COLO829 (cell line): ENCODE measurements at regions not wholly inside any gene's neighbourhood (a gene's known extent, or its start where the extent isn't known, plus 50 kb on each side); places are given as distances from the start of the nearest gene placed in this dataset.
"Not testable (repeated sequence)": the region's sequence is repeated elsewhere in the genome, so short reads cannot be mapped to it uniquely, and the experiment has no call there.

Source experiments
- DNase-seq: peaks from one replicate; pipeline ENCODE4 v3.0.0; 2012; ENCODE audit warnings: low spot score

DNA sequence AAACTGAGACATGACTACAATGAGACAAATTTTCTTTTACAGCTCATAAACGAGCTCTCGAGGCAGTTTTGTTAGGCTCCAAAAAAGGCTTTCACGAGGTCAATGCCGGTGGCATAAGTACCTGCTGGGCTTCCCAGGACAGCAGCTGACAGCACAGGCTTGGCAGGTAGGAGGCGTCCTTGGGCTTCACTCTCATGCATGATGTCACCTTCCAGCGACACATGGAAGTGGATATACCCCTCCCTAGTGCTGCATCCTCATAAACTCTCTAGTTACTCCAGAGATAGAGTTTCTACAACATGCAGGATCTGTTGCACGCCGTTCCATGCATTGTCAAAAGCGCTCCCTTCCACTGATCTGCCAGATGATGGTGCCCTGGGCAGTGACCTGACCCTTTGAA lies 112.5 kb upstream of the PAXBP1 start:
- DNase-seq, result no peak

DNA sequence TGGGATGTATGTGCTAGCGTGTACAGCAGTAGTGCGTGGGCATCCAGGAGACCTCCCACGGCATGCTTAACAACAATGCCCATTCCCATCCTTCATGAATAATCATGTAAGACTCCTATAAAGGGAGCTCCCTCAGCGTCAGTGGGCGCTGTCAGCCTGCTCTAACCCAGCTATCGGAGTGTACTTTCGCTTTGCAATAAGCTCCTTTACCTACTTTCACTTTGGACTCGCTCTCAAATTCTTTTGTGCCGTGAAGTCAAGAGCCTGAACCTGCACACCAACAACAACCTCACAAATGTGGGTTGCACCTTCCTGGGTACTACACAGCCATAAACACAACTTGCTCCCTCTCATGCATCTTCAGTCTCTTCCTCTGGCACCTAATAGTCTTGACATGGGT lies 114.8 kb upstream of the PAXBP1 start:
- peak; percentile 19 for DNase-seq

DNA sequence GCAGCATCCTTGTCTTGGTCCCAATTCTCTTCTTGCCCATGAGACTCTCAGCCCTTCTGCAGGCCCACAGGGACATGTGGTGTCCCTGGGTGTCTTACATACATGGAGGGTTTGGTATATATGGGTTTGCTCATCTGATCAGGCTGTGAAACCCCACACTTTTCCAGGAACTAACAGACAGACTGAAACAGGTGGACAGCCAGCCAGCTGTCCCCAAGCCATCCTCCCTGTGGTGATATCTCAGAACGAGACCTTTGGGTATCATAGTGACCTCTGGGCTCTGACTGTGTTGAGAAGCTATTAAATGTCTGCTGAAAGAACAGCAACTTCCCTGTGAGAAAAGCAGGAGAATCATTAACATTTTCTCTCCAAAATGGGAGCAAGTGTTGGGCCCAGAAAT lies 115.5 kb upstream of the PAXBP1 start:
- DNase-seq, result no peak

DNA sequence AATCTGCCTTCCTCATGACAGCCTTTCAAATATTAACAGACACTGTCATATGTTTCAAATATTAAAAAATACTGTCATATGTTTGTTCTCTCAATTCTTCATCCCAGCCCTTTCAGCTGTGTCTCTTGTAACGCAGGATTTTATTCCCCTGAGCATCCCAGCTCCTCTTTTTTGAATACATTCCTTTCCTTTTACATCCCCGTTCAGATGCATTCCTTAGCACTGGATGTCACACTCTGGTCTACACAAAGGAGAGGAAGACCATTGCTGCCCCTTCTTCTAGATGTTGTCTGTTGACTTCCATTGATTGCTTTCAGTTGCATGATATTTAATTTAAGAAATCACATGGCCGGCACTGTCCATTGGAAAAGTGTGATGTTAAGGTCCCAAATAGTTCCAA lies 117.4 kb upstream of the PAXBP1 start:
- no peak for DNase-seq

DNA sequence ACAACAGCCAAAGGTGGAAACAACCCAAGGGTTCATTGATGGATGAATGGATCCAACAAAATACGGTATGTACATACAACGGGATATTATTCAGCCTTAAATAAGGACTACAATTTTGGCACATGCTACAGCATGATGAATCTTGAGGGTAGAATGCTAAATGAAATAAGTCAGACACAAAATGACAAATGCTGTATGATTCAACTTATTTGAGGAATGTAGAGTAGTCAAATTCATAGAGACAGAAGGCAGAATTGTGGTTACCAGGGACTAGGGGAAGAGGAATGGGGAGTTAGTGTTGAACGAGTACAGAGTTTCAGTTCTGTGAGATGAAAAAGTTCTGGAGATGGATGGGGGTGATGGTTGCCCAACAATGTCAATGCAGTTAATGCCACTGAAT lies 118.0 kb upstream of the PAXBP1 start:
- no peak for DNase-seq

DNA sequence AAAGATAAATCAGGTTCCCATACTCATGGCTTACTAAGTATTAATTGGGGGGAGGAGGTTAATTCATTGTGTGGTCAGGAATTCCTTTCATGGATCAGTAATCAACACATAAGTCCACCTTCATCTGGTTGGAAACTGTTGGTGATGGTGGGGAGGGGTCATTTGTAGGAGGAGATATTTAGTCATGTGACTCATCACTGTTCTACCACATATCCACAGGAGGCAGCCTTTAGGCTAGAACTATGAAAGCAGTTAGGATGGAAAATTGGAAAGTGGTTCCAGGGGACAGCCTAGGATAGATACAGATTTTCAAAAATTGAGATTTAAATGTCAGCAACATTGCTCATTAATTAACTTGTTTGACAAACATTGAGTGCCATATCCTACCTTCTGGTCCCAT lies 122.8 kb upstream of the PAXBP1 start:
- DNase-seq, result no peak

DNA sequence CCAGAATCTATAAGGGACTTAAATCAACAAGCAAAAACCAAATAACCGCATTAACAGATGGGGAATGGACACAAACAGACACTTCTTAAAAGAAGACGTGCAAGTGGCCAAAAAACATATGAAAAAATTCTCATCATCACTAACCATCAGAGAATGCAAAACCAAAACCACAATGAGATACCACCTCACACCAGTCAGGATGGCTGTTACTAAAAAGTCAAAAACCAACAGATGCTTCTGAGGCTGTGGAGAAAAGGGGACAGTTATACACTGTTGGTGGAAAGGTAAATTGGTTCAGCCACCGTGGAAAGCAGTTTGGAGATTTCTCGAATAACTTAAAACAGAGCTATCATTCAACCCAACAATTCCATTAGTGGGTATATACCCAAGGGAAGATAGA lies 124.9 kb upstream of the OLIG2 start:
- no peak for DNase-seq

DNA sequence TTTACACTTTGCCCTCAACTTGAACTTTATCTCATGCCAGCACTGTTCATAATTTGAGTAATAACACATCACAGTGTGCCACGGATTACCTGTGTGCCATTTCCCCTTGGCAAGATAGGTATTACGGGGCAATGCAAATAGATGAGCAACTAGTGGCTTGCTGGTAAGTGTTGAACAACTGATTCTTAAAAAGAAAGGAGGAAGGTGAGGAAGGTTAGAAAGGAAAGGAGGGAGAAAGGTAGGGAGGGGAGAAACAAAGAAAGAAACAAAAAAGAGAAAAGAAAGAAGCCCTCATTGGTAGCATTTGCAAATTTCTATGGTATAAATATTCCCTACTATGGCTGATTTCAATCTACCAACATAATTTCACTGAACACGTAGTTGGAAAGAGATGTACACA lies 118.2 kb upstream of the OLIG2 start:
- DNase-seq, result no peak

DNA sequence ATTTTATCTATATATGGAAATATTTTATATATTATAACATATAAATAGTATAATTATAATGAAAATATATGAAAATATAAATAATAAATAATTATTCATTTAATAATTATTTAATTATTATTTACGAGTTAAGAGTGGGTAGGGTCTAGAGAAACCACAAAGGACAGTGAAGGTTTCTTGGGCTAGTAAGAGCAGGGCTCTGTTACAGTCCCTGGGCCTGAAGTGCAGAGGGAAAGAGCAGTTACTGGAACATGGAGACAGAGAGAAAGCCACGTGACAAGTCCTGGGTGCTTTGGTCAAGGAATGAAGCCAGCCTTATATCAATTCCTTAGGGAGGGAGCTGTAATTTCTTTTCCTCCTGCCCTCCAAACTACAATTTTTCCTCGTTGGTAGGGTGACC lies 117.2 kb upstream of the OLIG2 start:
- DNase-seq, result no peak

DNA sequence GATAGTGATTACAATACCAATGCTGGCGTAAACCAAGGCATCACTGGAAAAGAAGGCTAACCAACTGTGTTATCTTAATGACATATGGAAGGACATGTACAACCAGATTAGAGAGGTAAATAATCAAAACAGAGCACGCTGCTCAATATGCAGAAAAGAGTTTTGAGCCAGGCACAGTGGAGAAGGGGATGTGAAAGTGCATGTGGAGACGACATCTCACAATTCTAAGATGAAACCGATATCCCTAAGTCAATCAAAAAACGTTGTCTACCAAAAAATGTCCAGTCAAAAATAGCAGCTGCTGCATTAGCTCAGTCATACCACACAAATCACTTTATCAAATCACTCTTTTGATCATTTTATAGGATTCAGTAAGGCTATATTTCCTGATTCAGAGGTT lies 116.3 kb upstream of the OLIG2 start:
- no peak for DNase-seq

DNA sequence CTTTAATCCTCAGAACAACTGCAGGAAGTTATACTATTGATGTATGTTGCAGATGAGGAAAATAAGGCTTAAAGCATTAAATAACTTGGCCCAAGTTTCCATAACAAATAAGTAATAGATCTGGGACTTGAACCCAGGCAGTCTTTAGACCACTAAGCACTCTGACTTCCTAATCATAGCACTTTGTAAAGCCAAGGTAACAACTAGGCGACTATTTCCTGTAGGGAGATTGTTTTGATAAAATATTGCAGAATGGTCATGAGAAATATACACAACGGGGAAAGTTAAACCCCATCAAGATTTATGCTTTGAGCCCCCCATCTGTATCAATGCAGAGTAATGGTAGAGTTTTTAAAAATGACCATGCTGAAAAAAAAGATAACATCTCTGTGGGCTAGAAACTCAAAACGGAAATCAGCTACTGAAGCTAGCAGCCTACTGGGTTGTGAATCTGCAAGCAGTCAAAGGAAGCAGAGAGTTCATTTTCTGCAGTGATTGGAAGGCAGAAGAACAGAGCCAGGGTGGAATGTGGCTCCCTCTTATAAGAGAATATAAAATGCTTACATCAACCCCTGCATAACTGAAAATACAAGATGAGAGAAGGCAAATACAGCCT lies 111.2 kb upstream of the OLIG2 start:
- DNase-seq, result no peak

DNA sequence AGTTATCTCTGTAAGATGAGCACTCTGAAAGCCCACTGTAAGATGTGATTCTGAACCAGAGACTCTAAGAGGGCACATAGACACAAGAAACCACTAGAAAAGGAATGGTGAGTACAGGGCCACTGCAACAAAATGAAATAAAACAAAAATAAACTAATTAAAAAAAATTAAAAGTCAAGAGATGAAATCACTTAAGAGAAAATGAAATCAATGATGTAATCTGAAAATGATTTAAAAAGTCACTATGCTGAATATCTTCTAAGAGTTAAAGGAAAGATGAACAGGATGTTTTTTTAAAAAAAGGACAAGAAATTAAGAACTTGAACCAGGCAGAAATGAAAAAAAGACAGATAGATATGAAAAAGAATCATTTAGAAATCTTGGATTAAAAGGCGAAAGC lies 110.6 kb upstream of the OLIG2 start:
- DNase-seq, result no peak

DNA sequence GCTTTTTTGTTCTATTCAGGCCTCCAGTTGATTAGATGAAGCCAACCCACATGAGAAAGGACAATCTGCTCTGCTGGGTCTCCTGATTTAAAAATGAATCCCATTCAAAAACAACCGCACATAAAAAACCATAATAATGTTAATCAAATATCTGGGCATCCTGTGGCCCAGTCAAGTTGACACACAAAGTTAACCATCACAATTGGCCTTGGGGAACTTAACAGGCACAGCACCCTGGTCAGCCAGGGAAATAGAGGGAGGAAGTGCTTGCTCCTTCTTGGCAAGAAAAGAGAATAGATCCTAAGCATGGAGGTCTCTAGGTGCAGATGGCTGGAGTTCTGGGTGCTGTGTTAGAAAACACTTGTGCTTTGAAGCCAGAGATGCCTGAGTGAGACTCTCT lies 109.6 kb upstream of the OLIG2 start:
- no peak for DNase-seq

DNA sequence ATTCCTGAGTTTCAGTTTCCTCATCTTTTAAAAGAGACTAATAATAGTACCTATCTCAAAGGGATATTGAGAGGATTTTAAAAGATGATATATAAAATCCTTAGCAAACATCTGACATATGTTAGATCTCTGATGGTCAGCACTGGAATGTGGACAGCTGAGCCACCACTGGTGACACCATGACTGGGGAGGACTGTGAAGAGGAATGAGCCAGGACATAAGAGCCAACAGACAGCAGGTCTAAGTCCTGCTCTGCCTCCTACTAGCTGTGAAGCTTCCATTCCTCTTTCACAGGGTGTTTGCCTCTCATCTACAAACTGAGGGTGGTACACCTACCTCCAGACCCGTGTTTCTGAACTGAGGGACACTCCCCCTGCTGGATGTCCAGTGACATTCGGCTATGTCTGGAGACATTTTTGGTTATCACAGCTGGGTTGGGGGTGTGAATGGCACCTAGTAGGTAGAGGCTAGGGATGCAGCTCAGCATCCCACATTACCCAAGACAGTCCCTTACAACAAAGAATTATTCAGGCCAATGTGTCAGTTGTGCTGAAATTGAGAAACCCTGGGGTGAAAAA lies 109.1 kb upstream of the OLIG2 start:
- DNase-seq, result no peak

DNA sequence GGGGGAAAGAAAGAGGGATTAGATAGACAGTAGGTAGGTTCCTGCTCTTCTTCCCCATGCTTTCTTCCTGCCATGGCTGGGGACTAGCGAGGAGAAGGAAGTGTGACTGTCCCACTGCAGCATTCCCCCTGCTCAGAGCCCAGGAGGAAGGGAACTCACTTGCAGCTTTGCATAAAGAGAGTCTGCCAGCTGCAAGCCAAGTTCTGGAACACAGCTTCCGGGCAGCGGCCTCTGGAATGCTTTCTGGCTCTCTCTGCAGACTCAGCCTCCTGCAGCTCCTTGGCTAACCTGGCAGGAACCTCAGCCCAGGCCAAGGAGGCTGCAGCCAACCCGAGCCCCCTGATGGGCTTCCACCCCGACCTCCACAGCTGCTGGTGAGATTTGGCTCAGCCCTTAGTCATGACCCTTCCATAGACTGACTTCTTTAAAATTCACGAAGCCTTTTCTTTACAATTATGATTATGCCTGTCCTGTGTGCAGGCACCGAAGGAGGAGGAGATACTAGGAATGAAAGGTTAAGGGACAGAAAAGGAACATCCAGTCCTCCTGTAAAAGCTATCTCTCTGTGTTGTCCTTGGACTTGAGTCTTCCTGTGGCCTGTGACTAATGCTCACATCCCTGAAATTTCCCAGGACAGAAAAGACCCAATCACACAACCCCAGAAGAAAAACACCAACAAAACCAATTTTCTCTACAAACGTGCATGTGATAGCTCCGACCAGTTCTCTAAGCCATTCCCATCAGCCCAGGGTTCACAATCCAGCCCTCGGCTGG lies 108.2 kb upstream of the OLIG2 start:
- DNase-seq, result no peak

DNA sequence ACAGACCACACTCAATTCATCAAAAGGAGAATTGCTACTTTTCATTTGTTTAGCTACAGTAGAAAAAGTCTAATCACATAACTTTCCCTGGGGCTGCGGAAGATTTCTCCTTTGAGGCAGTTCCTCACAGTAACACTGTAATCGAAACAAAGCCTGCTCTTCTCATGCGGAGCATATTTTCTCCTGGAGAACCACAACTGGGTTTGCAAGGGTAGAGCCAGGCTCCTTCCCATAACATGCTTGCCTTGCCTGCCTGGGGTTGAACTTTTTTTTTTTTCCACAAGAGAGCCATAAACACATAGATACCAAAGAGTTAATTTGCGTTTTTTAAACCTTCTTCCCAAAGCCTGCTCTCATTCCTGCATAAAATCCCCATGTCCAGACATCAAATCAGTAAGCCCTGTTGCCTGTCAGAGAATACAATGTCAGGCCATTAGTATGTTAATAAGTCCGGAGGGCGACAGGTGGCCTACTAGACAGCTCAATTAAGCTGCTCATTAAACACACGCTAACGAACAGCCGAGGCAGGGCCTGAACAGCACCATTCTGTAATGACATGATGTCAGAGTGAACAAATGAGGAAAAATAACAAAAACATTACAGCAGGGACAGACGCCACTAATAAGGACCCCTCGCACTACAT lies 107.1 kb upstream of the OLIG2 start:
- no peak for DNase-seq

DNA sequence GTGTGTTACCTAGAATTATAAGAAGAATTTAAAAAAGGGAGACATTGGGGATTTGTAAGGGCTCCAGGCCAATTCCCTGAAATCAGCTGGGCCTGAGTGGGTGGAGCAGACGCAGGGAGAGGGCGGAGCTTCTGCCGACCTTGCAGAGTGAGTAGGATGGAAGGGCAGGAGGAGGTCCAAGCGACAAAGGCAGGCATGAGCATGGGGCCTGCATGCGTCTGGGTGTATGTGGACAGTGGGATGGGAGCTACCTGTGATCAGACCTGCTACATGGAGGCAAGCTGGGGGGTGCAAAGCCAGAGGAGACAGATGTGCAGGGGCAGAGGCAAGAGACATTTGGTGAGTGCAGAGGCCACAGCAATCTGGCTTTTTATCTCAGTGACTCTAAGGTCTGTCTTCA lies 105.3 kb upstream of the OLIG2 start:
- DNase-seq, result no peak

DNA sequence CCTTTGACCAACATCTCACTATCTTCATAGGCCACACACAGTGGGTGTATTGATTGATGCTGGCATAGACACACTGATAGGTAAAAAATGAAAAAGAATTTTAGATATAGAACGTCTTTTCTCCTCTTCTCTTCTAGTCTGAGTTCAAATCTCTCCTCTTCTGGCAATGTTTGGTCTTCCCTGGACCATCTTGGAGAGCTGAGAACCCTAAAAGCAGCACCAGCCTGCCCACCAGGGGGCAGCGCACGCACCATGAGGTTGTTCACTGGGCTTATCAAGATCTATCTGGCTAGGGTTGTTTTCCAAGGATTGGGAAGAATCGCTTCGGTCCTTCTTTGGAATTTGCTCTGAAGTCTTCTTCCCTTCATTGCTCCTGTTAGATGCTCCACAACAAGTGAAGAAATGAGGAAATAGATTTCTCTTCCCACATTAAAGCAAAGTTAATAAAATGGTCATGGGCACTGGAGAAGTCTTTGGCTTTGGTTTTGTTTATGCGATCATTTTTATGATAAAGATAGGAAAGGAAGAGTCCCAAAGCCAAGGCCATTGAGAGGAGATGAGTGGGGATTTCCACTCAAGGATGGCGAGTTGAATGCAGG lies 104.0 kb upstream of the OLIG2 start:
- no peak for DNase-seq

DNA sequence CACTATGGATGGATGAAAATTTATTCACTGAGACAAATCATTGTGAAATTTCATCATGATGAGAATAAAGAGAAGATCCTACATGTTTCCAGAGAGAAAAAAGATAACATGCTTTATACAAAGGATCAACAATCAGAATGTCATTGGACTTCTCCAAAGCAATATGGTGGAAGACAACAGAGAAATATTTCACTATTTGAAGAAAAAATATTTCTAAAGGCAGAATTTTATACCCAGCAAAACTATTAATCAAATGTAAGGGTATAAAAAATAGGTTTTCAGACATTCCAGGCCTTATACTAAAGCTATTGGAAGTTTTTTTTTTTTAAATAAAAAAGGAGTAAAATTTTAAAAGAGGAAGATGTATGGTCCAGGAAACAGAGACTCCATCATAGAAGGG lies 100.6 kb upstream of the OLIG2 start:
- DNase-seq, result no peak

DNA sequence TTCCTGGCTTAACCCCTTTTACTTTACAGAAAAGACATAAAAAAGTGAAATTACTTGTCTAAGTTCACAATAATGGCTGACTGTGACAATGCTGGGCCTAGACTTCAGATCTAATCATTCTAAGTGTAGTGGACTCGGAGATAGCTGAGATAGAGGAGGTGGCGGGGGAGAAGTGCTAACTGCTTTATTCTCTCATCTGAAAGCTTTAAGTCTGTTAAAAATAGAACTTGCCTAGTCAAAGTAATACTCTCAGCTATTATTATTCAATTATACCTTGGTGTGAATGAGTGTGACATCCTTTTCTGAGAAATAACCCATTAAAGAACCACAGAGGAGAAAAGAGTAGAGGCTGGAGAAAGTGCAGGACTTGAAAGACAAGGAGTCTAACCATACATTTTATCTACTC lies 96.1 kb upstream of the OLIG2 start:
- no peak for DNase-seq

DNA sequence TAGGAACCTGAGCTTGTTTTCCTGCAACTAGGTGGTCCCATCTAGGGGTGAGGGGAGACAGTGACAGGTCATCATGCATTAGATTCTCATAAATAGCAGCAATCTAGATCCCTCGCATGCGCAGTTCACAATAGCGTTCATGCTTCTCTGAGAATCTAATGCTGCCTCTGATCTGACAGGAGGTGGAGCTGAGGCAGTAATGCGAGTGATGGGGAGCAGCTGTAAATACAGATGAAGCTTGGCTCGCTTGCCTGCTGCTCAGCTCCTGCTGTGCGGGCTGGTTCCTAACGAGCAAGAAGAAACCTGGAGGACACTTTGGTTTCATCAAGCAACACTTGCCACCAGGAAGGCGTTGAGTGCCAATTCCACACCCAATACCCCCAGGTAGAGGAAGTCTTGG lies 95.1 kb upstream of the OLIG2 start:
- DNase-seq, result no peak

DNA sequence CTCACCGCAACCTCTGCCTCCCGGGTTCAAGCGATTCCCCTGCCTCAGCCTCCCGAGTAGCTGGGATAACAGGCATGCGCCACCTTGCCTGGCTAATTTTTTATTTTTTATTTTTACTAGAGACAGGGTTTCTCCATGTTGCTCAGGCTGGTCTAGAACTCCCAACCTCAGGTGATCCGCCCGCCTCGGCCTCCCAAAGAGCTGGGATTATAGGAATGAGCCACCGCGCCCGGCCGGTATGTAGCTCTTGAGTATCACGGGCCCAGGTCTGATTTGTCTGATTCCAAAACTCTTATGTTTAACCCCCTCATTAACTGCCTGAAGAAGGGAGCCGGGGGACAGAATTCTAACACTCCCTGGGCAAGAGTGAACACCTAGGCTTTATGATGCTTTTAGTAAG lies 91.7 kb upstream of the OLIG2 start:
- DNase-seq, result not testable (repeated sequence)

DNA sequence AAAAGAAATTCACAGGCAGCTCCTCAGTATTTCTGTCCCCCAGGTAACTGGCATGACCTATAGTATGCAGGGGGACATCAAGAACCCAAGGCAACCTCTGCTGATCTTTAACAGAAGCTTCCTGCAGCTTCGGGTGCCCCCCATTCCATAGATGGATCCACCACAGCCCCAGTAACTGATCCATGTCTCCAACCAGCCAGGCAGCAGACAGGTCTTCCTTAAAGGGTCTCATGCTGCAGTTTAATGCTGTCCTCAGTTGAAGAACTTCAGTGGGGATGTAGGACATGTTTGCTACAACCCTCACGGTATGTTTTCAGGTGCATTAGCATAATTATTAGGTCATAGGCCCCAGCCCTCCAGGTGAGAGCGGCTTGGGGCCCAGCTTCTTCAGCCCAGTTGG lies 90.9 kb upstream of the OLIG2 start:
- no peak for DNase-seq
